ENCODE measurements at regions not wholly inside any gene's neighbourhood (a gene's known extent, or its start where the extent isn't known, plus 50 kb on each side); places are given as distances from the start of the nearest gene placed in this dataset.

GRCh38 chr12:3928538-3929184 lies 55.5 kb upstream of the PARP11 start:
- no peak for DNase-seq (ENCODE audit: low read depth in 3 of 3, low spot score in 1 of 3)

- no peak for DNase-seq (ENCODE audit: low read depth in 3 of 3, low spot score in 1 of 3)
Observed at GRCh38 chr12:3925621-3926020, 52.4 kb upstream of the PARP11 start.

- no peak for DNase-seq (ENCODE audit: low read depth in 3 of 3, low spot score in 1 of 3)
Observed at GRCh38 chr12:3924761-3925160, 51.6 kb upstream of the PARP11 start.

GRCh38 chr12:3923021-3923420 lies 49.8 kb upstream of the PARP11 start:
- no peak for DNase-seq (ENCODE audit: low read depth in 3 of 3, low spot score in 1 of 3)

Data from stimulated activated CD4-positive, alpha-beta T cell treated with anti-CD3 and anti-CD28 coated beads, TNF-alpha, amount 100 ng/mL, for 1 hour (primary cell).